ENCODE measurements at regions not wholly inside any gene's neighbourhood (a gene's known extent, or its start where the extent isn't known, plus 50 kb on each side); places are given as distances from the start of the nearest gene placed in this dataset.

GRCh38 chr9:89748021-89748670 lies 143.3 kb downstream of the GADD45G start:
- DNase-seq = no peak

- no peak for DNase-seq
Observed at GRCh38 chr9:89748831-89749499, 144.2 kb downstream of the GADD45G start.

- DNase-seq = no peak
Observed at GRCh38 chr9:89749500-89750116, 144.8 kb downstream of the GADD45G start.

GRCh38 chr9:89750117-89750791 lies 145.4 kb downstream of the GADD45G start:
- no peak for DNase-seq

GRCh38 chr9:89751079-89751825 lies 146.4 kb downstream of the GADD45G start:
- no peak for DNase-seq

GRCh38 chr9:89752154-89752553 lies 147.3 kb downstream of the GADD45G start:
- no peak for DNase-seq

- DNase-seq = no peak
Observed at GRCh38 chr9:89753472-89754055, 148.8 kb downstream of the GADD45G start.

- DNase-seq = no peak
Observed at GRCh38 chr9:89754193-89754592, 149.4 kb downstream of the GADD45G start.

GRCh38 chr9:89755821-89756220 lies 151.0 kb downstream of the GADD45G start:
- no peak for DNase-seq

- DNase-seq = no peak
Observed at GRCh38 chr9:89756891-89757537, 152.2 kb downstream of the GADD45G start.

- DNase-seq = no peak
Observed at GRCh38 chr9:89757776-89758528, 153.1 kb downstream of the GADD45G start.

- DNase-seq = no peak
Observed at GRCh38 chr9:89759572-89759971, 154.8 kb downstream of the GADD45G start.

- no peak for DNase-seq
Observed at GRCh38 chr9:89760123-89760522, 155.3 kb downstream of the GADD45G start.

GRCh38 chr9:89764217-89764616 lies 159.4 kb downstream of the GADD45G start:
- DNase-seq = no peak

GRCh38 chr9:89765211-89765946 lies 160.6 kb downstream of the GADD45G start:
- no peak for DNase-seq

GRCh38 chr9:89766991-89767390 lies 162.2 kb downstream of the GADD45G start:
- DNase-seq = no peak

GRCh38 chr9:89768051-89768450 lies 163.2 kb downstream of the GADD45G start:
- no peak for DNase-seq

GRCh38 chr9:89768650-89769071 lies 163.8 kb downstream of the GADD45G start:
- DNase-seq = no peak

GRCh38 chr9:89770531-89771174 lies 165.8 kb downstream of the GADD45G start:
- DNase-seq = no peak

GRCh38 chr9:89771205-89771604 lies 166.4 kb downstream of the GADD45G start:
- no peak for DNase-seq

All from Kasumi-1 (cell line).